IPS-15b (cell line): ENCODE measurements at regions not wholly inside any gene's neighbourhood (a gene's known extent, or its start where the extent isn't known, plus 50 kb on each side); places are given as distances from the start of the nearest gene placed in this dataset.

Source experiments
- H3K27me3 ChIP-seq: one replicate; pipeline ENCODE4 v1.6.1; 2013; ENCODE audit warnings: low read length; ENCODE audit not compliant: control insufficient read depth, insufficient read depth
- H3K36me3 ChIP-seq: one replicate; pipeline ENCODE4 v1.6.1; 2013; ENCODE audit warnings: low read length; ENCODE audit not compliant: control insufficient read depth, insufficient read depth
- H3K4me1 ChIP-seq: one replicate; pipeline ENCODE4 v1.6.1; 2013; ENCODE audit warnings: mild to moderate bottlenecking, low read length; ENCODE audit not compliant: control insufficient read depth, insufficient read depth
- H3K4me3 ChIP-seq: one replicate; pipeline ENCODE4 v1.5.1; 2013; ENCODE audit warnings: low read depth, low read length
- H3K9ac ChIP-seq: one replicate; pipeline ENCODE4 v1.6.1; 2013; ENCODE audit warnings: low read depth, mild to moderate bottlenecking, low read length
- H3K9me3 ChIP-seq: one replicate; pipeline ENCODE4 v1.6.1; 2013; ENCODE audit warnings: mild to moderate bottlenecking, low read length; ENCODE audit not compliant: control insufficient read depth, insufficient read depth

DNA sequence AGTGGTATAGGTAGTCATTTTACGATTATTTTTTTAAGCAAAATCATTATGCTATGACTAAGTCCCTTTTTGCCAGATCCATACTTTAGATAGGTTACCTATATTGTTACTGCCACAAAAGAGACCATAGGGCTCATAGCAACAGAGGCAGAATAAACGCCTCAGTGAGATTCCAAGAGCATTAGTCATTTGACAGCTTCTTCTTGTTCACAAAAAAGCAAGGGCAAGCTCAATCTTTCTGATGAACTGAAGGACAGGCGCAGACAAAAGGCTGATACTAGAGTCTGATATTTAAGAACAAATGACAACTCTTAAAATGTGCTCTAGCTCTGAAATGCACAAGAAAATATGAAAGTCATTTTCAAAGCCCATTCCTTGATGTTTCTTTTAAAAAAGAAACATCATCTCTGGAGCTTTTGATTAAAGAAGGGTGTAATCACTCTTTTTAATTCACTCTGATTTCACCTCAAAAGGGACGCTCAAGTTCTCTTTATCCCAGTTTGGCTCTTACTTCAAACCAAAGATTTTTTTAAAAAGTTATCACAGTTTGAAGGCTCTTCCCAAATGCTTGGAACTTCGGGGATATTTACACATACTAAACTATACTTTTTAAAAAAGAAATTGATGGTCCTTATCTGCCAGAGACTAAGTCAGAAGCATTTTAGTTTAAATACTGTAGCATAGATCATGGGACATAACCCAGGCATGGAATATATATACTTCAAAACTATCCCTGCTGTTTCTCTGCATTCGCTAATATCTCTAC is 187.2 kb downstream of the EFNB2 start:
- H3K4me3 ChIP-seq, result peak overlapping the region; percentile 47
- H3K36me3 ChIP-seq, result no peaks in the 10 kb centered on the region
- peaks cover 31% of the 10 kb centered on the region for H3K4me1 ChIP-seq
- H3K9ac ChIP-seq, result no peak overlapping the region
- H3K9me3 ChIP-seq, result no peaks in the 10 kb centered on the region
- H3K27me3 ChIP-seq, result peaks cover 19% of the 10 kb centered on the region

DNA sequence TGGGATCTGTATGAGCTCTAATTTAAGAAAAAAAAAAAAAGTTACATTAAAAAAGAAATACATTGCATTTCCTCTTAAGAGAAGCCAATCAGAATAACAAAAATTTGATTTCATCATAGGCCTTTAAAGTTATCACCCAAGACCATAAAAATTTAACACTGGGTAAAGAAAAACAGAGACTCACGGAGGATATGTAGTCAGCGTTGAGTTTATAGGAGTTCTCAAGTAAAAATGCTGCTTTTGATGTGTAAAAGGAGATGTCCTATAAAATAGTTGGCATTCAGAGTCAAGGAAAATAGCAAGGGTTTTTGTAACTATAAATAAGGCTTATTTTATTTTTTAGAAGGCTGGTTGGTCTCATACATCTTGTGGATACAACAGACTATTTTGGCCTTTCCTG is 191.1 kb downstream of the EFNB2 start:
- H3K4me1 ChIP-seq, result peaks cover 18% of the 10 kb centered on the region
- no peak overlapping the region for H3K4me3 ChIP-seq
- no peak overlapping the region for H3K9ac ChIP-seq
- no peaks in the 10 kb centered on the region for H3K36me3 ChIP-seq
- H3K27me3 ChIP-seq, result peaks cover 5% of the 10 kb centered on the region
- H3K9me3 ChIP-seq, result peaks cover 4% of the 10 kb centered on the region

DNA sequence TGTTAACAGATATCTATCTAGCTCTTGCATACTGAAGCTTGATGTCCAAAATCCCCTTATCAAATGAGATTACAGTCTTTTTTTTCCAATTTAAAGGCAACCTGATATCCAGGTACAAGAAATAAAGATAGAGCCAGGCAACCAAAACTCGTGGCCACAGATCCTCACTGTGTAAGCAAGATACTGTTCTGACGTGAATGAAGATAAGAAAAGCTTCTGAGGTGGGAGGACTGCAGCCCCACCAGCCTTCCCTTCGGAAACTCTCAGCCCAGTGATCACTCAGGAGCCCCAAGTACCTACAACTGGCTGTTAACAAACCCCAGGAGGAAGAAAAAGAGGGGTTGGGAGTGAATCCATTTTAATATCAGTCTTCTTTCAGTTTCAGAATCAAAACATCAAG is 191.6 kb downstream of the EFNB2 start:
- peaks cover 4% of the 10 kb centered on the region for H3K9me3 ChIP-seq
- peaks cover 18% of the 10 kb centered on the region for H3K4me1 ChIP-seq
- no peaks in the 10 kb centered on the region for H3K36me3 ChIP-seq
- peaks cover 5% of the 10 kb centered on the region for H3K27me3 ChIP-seq
- H3K9ac ChIP-seq, result no peak overlapping the region
- no peak overlapping the region for H3K4me3 ChIP-seq

DNA sequence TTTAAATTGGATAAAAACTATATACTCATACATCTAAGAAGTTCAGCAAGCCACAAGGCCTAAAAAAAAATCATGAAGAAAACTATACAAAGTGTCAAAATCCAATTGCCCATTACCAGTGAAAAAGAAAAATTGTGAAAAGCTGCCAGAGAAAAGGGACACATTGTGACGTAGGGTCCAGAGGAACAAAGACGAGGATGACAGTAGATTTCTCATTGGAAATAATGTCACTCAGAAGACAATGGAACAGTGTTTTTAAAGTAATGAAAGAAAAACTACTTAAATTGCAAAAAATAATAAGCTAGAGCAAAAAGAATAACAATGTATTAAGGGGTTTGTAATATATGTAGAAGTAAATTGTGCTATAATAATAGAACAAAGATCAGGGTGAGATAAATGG is 195.2 kb downstream of the EFNB2 start:
- no peak overlapping the region for H3K4me3 ChIP-seq
- H3K27me3 ChIP-seq, result no peaks in the 10 kb centered on the region

DNA sequence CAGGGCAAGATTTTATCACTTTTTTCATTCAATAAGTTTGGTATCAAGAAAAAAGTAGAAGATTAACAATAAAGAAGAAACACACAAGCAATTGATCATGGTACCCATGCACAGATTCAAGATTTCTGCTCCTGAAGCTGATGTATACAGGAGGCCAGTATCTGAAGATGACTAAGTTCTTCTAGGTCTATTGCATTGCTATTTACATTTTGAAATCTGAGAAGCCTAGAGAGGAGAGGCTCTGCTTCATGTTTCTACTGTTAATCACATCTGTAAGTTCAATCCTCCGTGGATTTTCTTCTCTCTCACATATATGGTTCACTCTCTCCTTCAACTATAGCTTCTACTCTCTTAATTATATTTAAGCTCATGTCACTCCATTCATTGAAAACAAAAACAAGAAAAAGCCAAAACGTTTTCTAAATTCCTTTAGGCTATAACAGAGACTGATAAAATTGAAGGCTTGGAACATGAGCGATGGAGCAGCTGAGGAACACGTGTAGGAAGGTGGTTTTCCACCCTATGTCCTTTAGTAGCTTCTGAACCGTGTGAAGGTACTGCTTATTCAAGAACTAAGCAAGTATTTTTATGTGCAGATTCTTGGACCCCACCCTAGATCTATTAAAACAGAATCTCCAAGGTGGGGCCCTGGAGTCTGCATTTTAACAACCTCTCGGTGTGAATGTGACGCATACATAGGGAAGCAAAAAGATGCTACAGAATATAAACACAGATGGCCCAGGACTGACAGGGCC is 198.2 kb downstream of the EFNB2 start:
- H3K9ac ChIP-seq, result no peak overlapping the region
- peaks cover 4% of the 10 kb centered on the region for H3K9me3 ChIP-seq
- H3K4me3 ChIP-seq, result no peak overlapping the region
- H3K27me3 ChIP-seq, result no peaks in the 10 kb centered on the region
- peaks cover 7% of the 10 kb centered on the region for H3K4me1 ChIP-seq
- no peaks in the 10 kb centered on the region for H3K36me3 ChIP-seq

More for the DNA sequence above, 195.2 kb downstream of the EFNB2 start:
- Histone ChIP-seq H3K36me3 (no peaks in the 10 kb centered on the region), H3K4me1 (peaks cover 13% of the 10 kb centered on the region), H3K9me3 (peaks cover 4% of the 10 kb centered on the region), H3K9ac (no peak overlapping the region)

DNA sequence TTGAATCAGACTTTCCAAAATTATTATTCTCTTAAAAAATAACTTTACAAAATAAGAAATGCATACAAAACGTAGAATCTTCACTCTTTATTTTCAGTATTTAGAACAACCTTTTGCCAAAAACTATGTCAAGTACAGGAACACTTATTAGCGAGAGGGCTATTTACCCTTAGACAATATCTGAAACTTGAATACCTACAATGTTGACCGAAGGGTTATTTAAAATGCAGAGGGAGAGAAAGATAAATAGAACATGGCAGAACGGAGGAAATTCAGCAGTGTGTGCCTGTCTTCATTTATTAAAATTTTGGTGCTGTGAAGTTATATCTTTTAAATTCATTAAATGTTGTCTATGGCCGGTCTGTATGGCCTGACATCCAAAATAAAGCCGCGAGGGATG is 198.8 kb downstream of the EFNB2 start:
- no peaks in the 10 kb centered on the region for H3K36me3 ChIP-seq

DNA sequence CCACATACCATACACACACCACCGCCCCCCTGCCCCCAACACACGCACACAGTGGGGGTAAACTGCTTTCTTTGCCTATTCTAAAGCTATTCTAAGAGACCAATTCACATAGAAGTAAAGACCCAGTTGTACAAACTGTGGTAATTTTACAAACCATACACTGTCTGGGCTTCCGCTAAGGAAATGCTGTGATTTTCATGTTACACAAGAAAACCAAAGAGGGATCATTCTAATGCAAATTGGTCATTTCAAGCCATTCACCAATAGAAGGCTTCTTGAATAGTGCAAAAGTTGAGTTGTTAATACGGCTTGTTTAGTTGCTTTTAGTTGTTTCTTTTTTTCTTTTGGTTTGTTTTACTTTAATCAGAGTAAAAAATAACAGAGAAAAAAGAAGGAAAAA is 202.8 kb downstream of the EFNB2 start:
- H3K27me3 ChIP-seq, result no peaks in the 10 kb centered on the region
- peaks cover 10% of the 10 kb centered on the region for H3K4me1 ChIP-seq
- H3K4me3 ChIP-seq, result no peak overlapping the region
- no peak overlapping the region for H3K9ac ChIP-seq
- no peaks in the 10 kb centered on the region for H3K36me3 ChIP-seq
- H3K9me3 ChIP-seq, result no peaks in the 10 kb centered on the region

More for the DNA sequence above, 198.8 kb downstream of the EFNB2 start:
- Histone ChIP-seq H3K4me3 (no peak overlapping the region), H3K9me3 (peaks cover 4% of the 10 kb centered on the region), H3K9ac (no peak overlapping the region), H3K27me3 (no peaks in the 10 kb centered on the region), H3K4me1 (peaks cover 7% of the 10 kb centered on the region)

DNA sequence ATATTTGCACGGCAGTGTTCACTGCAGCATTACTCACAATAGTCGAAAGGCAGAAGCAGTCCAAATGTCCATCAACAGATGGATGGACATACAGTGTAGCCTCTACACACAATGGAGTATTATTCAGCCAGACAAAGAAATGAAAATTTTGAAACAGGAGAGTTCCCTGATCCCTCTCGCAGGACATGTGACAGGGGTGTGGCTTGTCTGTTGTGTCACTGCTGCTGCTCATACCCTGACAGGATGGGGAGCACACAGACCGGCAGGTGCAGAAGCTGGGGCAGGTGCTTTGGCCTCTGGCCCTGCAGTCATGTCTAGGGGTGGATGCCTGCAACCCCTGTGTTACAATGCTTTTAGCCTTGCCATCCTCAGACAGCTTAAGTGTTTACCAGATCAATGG is 204.3 kb downstream of the EFNB2 start:
- no peaks in the 10 kb centered on the region for H3K9me3 ChIP-seq
- no peaks in the 10 kb centered on the region for H3K36me3 ChIP-seq
- H3K9ac ChIP-seq, result no peak overlapping the region
- H3K4me3 ChIP-seq, result no peak overlapping the region
- H3K27me3 ChIP-seq, result no peaks in the 10 kb centered on the region
- H3K4me1 ChIP-seq, result peaks cover 10% of the 10 kb centered on the region

DNA sequence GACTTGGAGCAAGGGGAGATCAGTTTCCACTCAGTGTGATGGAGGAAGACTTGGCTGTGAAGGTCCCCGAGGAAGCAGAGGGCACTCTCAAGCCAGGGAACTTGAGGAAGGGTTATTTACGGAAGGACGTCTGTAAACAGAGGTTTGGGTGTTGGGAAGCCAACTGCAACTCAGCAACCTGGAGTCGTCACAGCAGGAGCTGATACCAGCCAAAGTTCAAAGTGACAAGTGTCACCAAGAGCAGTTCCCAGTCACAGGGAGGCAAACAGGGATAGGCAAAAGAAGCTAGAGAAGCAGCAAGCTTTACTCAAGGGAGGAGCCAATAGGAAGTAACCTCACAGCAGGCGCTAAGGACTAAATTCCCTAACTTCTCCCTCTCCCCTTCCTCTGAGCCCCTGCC is 205.5 kb downstream of the EFNB2 start:
- H3K36me3 ChIP-seq, result no peaks in the 10 kb centered on the region
- peaks cover 10% of the 10 kb centered on the region for H3K4me1 ChIP-seq
- H3K9me3 ChIP-seq, result no peaks in the 10 kb centered on the region
- H3K27me3 ChIP-seq, result no peaks in the 10 kb centered on the region
- no peak overlapping the region for H3K4me3 ChIP-seq
- no peak overlapping the region for H3K9ac ChIP-seq

DNA sequence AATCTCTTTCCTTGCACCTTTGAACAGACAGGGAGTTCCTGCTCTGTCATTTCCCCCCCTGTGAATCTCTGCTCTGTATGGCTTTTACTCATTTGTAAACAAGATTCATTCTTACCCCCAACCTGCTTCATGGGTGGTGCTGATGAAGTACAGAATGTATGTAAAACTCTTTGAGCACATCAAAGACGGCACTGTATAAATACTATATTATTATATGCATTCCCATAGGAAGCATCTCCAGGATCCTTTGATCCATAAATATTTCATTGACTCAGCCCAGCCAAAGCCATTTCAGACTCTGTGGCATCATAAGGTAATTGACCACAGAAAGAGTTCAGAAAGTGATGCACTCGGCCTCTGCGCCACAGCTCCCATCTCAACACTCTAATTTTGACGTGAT is 208.7 kb downstream of the EFNB2 start:
- Histone ChIP-seq H3K4me3 (no peak overlapping the region), H3K4me1 (peaks cover 3% of the 10 kb centered on the region), H3K36me3 (no peaks in the 10 kb centered on the region), H3K9me3 (peaks cover 12% of the 10 kb centered on the region), H3K27me3 (no peaks in the 10 kb centered on the region), H3K9ac (no peak overlapping the region)

DNA sequence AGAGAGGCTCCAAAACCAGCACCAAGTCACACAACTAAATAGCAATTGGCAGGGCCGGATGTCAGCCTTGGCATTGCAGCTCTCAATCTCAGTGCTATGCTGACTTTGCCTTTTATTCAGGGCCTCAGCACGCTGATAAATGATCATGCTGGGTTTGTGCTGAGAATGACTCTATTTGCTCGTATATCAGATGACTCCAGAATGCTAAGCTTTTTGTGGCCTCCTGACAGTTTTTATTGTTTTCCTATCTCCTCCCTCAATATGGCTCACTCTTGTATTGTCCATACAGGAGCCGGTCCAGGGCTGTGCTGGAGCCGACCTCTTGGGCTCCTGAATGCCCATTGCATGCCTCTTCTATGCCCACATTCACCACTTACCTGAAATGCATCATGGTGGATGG is 211.0 kb downstream of the EFNB2 start:
- Histone ChIP-seq H3K27me3 (no peaks in the 10 kb centered on the region), H3K36me3 (no peaks in the 10 kb centered on the region), H3K4me3 (no peak overlapping the region), H3K9ac (no peak overlapping the region), H3K4me1 (no peaks in the 10 kb centered on the region), H3K9me3 (peaks cover 14% of the 10 kb centered on the region)

DNA sequence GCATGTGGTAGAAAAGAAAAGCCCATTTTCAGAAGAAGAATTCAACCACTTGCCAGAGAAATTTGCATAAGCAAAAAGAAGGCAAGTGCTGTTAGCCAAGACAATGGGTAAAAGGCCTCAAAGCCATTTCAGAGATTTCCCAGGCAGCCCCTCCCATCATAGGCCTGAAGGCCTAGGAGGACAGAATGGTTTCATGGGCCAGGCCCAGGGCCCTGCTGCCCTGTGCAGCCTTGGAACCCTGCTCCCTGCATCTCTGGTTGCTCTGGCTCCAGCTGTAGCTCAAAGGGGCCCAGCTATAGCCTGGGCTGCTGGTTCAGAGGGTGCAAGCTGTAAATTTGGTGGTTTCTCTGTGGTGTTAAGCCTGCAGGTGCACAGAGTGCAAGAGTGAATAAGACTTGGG is 212.8 kb downstream of the EFNB2 start:
- no peak overlapping the region for H3K9ac ChIP-seq
- H3K27me3 ChIP-seq, result no peaks in the 10 kb centered on the region
- no peak overlapping the region for H3K4me3 ChIP-seq
- H3K36me3 ChIP-seq, result no peaks in the 10 kb centered on the region
- peaks cover 14% of the 10 kb centered on the region for H3K9me3 ChIP-seq
- no peaks in the 10 kb centered on the region for H3K4me1 ChIP-seq
